GM18909 (cell line): ENCODE measurements at regions not wholly inside any gene's neighbourhood (a gene's known extent, or its start where the extent isn't known, plus 50 kb on each side); places are given as distances from the start of the nearest gene placed in this dataset.
"Not testable (repeated sequence)": the region's sequence is repeated elsewhere in the genome, so short reads cannot be mapped to it uniquely, and the experiment has no call there.

ENCODE experiments used
- ATAC-seq: cut with Tn5 transposase; IDR thresholded peaks from one replicate; pipeline ENCODE4 v1.9.1; 2021; ENCODE audit warnings: mild to moderate bottlenecking; ENCODE audit not compliant: unreplicated experiment, poor library complexity

DNA sequence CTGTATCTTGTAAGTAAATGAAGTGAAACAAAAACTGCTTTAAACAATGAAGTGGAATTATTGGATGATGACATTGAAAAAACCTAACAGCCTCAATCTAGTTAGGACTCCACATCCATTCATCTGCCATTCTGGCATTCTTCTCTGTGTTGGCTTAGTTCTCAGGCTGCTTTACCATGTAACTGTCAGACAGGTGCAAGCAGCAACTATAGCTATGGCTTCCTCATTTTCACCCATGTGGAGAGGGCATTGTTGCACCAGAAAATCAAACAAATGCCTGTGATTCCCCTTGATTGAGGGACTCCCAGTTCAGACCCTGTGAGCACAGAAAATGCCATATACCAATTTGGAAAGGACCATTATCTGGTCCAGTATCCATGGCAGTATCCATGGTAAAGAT, 129.5 kb upstream of the NYAP2 start:
- ATAC-seq: no peak

DNA sequence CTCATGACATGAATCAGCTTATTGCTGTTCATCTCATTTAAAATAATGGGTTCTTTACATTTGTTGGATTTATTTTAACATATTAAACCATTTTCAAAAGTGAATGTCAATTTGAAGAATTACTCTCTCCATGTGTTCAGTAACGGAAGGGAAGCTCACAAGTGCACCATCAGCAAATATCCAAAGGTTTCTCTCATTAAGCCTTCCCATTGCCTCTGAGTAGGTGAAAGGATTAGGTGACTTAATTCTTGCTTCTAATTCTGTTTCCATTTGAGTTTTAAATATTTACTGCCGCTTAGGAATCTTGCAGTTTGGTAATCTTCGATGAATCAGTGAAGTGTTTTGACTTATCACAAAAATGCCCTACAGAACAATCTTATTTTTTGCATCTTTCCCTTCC, 145.1 kb upstream of the NYAP2 start:
- no peak for ATAC-seq

DNA sequence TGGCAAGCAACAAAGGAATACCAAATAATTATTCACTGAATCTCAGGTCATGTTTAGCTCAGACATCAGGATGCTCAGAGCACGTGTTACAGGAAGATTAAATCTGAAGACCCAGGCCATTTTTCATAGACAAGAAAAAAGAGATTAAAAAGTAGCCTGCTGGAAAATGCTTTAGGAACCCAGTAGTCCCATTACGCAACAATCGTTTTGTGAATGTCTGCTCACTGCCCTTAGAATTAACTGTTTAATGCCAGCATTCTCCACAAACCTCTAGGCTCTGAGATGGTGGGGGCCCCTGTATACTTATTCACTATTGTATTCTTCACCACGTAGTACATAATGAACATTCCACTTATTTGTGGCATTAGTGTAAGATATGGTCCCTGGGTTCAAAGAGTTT, 154.6 kb upstream of the NYAP2 start:
- ATAC-seq: no peak

DNA sequence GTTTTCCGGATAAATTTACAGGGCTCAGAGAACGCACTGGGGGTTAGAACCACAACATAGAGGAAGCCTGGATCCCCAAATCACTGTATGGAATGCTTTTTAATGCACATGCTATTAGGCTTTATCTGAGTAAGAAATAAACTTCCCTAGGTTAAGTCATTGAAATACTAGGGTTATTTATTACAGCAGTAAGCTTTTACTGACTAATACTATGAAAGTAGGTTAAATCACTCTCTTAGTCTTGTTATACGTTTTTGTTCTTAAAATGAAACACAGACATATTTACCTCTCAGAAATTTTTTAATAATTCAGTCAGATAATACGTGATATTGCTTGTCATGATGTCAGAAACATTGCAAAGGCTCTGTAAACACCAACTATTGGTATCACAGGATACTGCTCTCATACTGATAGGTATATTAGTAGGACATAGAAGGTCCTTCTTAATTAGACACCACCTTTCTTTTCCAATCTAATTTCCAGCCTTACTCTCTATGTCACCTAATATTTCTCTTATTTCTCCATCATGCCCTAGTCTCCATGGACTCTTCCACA, 162.7 kb upstream of the NYAP2 start:
- ATAC-seq: no peak

DNA sequence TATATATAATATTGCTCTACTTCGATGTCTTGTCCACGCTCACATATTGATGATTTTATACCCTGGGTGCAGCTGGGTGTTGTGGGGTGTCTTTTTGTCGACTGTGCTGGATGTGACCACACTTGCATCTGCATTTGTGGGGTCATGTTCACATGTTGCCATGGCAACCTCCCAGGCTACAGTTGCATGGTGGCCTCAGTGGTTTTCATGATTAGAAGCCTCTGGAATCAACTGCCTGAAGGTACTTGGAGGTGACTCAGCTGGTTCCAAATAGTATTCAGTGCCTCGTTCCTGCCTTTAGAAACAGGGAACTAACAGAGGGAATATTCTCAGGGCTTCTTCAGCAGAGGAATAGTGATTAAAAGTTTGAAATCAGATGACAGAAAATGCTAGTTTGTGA, 166.3 kb upstream of the NYAP2 start:
- ATAC-seq: no peak

DNA sequence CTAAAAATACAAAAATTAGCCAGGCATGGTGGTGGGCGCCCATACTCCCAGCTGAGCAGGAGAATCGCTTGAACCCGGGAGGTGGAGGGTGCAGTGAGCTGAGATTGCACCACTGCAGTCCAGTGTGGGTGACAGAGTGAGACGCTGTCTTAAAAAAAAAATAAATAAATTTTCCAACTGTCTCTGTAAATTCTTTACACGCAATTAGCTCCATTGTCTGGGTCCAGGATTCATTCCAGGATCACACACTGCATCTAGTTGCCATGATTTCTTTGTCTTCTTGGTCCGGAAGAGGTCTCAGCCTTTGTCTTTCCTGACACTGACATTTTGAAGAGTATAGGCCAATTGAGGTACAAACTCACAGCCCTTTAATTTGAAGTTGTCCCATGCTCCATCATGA, 167.6 kb upstream of the NYAP2 start:
- ATAC-seq: no peak

DNA sequence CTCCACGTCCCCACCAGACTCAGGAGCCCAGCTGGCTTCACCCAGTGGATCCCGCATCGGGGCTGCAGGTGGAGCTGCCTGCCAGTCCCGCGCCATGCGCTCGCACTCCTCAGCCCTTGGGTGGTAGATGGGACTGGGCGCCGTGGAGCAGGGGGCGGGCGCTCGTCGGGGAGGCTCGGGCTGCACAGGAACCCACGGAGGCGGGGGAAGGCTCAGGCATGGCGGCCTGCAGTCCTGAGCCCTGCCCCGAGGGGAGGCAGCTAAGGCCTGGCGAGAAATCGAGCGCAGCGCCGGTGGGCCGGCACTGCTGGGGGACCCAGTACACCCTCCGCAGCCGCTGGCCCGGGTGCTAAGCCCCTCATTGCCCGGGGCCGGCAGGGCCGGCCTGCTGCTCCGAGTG, 170.2 kb upstream of the NYAP2 start:
- ATAC-seq: not testable (repeated sequence)

DNA sequence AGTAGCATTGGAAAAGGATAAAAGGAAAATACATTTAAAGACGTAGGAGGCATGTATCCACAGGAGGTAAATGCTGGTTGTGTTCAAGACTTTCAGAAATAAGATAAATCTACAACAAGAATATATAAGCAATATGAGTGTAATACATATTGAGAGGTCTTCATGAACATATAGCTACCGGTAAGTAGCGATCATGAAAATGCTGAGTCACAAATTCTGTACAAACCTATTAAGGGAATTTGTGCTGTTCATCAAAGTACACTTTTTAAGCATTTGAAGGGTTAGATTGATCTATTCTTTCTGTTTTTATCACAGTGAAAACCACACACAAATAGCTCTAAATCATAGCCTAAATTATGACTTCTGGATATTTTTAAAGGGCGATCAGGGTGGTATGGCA, 173.1 kb upstream of the NYAP2 start:
- no peak for ATAC-seq

DNA sequence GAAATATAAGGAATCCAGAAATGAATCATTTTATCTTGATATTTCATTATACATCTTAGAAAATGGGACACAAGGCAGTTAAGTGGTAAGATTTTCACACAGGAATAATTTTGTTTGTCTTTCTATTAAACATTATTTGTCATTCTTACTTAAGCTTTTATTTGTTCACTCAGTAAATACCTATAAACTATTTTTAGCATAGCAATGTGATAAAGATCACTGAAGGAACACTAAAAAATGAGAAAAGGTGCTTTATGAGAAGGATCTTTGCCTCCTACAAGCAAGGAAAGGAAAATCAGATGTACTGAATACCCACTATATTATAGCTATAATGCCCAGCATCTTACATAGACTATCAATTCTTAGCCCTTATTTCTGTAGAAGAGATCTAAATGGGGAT, 176.2 kb upstream of the NYAP2 start:
- no peak for ATAC-seq

DNA sequence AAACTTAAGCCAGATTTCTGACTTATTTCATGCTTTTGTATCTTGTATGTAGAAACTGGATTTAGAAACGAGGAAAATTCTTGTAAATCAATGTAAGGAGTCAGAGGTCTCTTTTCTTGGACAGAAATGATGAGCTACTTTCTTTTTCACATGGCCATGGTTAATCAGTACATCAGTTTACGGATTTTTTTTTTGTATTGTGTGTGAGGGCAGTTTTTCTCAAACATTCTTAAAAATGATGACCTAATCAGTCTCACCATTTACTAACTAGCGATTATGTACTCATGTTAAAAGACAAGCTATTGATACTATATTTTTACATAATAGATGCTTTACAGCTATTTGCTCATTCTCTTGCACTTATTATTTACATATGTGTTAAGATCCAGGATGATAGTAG, 165.2 kb upstream of the DOCK10 start:
- no peak for ATAC-seq

DNA sequence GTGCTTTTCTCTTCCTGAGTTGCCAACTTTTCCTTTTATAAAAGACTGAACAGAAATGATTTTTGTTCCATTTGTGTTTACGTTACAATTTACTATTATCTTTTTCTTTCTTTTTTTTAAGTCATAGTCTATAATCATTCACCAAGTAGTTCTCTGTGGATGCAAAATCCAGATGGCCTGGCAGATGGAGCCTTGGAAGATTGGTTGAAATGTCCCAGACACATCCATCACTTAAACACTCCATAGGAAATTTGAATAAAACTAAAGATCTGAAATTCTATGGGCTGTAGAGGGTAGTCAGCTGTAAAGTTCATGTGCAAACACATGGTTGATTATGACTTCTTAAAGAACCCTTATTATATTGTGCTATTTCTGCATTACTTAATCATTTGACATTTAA, 164.8 kb upstream of the DOCK10 start:
- ATAC-seq: no peak

DNA sequence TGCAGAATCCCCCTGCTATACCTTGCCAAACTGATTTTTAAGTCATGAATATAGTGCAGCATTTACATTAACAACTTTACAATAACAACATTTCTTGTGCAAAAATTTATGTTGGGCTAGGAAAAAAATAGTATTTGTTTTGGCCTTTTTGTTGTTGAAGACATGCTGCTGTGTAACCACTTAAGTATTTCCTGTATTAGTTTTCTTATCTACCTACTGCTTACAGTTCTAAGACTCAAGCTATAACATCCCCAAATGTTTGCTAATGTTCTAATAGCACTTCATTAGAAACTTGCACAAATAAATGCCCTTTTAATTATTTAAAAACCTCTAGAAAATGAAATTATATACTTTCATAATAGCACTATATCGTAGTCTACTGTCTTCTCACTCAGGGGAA, 154.3 kb upstream of the DOCK10 start:
- ATAC-seq: no peak

DNA sequence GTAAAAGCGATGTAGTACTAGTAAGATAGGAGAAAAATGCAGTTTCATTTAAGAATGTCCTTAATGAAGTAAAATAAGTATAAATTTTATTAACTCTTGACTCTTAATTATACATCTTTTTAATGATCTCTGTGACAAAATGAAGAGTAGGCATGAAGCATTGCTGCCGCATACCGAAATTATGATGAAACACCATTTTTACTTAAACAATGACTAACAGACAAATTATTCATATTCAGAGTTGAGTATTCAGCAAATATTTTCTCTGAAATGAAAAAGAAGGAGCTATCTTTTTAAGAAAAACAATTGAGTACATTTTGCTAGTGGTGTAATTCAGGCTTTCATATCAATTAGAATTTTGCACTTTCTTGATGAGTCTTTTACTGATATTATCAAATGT, 150.6 kb upstream of the DOCK10 start:
- no peak for ATAC-seq

DNA sequence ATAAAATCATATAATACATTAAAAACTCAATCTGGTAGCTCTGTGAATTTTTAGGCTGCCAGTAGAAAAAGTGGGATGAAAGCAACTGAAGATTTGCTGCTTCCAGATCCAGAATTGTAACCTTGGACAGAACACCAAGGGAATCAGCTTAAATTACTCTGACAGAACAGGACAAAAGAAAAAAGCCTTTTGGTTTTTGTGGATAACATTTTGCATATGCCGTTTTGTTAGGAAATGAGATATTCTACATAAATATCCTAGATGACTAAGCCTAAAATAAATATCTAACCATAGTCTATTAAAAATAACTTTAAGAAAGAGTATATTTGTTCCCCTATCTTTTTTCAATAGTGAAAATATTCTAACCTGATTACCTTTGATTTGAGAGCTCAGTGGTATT, 148.7 kb upstream of the DOCK10 start:
- no peak for ATAC-seq

DNA sequence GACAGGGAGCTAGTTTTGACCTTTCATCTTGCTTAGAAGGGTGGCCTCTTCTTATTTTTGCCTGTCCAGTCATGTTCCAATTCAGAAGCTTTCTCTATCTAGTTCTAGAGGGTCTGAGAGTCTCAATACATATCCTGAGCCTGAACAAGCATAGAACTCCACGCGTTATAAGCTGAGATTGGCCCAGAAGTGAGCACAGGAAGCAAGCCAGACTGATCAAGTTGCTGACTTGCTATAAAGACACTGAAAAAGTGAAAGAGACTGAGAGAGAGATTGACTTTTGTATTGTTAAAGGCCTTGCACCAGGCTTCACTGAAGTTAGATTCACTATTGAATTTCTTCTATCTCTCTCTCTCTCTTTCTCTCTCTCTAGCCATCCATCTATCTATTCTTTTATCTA, 142.7 kb upstream of the DOCK10 start:
- no peak for ATAC-seq

DNA sequence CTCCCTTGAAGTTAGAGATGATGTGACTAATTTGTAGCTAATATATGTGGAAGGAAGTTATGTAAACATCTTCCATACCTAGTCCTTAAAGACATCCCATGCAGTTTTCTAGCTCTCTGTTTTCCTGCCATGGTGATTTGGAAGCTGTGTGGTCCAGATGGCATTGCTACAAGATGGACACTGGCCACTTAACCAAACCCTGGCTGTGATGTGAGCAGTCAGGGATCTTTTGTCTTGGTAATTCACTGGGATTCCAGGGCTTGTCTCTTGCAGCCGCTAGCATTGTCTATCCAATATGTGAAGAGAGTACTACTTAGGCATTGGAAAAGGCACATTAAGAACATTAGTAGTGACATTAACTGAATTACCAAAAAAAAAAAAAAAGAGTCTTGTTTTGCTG, 139.9 kb upstream of the DOCK10 start:
- ATAC-seq: no peak

DNA sequence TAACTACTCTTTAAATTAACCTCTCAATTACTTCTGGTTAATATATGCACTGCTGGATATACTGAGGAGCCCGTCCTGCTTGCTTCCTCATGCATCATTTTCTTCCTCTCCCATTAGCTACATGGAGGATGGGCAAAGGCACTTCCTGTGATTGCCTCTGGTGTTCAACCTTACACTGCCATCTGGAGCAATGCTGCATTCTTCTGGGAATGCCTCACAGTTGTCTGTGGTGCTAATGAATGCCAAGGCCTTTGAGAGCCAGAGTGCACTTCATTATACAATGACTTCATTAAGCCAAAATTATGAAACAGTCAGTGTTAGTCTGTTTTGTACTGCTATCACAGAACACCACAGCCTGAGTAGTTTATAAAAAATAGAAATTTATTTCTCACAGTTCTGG, 134.8 kb upstream of the DOCK10 start:
- no peak for ATAC-seq

DNA sequence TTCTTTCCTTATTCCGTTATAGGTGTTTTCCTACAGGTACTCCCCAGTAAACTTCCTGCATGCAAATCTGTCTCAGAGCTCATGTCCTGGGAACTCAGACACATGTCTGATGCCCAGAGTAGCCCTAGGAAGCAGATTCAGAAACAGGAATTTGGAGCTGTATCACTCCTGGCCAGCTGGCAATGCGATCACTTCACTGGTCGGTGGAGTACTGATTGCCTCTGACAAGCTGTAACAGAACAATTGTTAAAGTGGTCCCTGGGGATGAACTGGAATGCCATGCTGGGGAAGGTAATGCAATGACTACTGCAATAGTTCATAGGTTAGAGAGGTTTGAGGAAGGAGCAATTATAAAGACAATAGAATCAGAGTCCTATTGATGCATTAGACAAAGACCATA, 131.6 kb upstream of the DOCK10 start:
- ATAC-seq: no peak

DNA sequence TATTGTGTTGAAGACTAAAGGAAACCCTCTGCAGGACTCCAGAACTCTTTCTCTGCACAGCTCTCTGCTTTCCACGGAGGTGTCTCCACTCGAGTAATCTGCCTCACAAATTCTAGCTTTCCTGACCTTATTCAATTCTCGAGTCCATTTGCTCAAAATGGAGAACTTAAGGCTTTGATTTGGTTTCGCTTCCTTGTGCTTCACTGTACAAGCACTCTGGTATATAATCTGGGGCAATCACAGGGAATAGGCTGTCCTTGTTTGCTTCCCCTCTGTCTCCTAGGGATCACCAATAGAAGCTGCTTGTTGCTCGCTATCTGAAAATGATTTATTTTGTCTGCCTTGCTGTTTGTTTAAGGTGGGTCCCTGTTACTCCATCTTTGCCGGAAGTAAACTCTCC, 129.1 kb upstream of the DOCK10 start:
- ATAC-seq: no peak

DNA sequence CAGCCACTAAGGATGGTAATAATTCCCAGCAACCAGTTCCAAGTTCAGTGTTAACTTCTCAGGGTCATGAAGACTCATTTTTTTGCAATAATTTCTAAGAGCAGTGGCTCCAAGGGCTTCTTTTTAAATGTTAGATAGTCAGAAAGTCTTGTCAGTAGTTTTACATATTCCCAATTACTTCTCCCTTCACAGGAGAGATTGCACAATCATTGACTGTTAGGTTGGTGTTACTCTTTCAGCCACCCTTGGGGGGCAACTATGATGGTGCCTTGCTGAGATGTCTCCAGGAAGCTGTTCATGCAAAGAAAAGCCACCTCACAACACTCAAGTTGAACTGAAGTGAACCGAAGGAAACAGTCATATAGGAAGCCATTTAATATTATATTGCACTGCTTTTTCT, 127.9 kb upstream of the DOCK10 start:
- no peak for ATAC-seq

DNA sequence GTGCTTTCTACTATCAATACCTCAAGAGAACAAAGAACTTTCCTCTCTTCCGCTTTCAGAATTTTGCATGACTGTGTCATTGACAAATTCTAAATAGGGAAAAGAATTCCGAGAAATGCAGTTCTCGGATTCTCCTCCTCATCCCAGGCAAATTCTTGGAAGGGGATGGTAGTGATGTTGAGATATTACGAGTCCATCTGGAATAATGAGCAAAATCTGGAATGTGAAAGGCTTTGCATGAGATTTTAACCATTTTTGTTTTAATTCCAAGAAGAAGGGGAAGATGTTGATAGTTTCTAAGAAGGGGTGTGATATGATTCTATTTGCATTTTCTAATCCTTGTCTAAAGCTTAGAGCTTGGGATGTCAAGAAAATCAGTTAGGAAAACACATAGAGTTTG, 127.1 kb upstream of the DOCK10 start:
- ATAC-seq: no peak

DNA sequence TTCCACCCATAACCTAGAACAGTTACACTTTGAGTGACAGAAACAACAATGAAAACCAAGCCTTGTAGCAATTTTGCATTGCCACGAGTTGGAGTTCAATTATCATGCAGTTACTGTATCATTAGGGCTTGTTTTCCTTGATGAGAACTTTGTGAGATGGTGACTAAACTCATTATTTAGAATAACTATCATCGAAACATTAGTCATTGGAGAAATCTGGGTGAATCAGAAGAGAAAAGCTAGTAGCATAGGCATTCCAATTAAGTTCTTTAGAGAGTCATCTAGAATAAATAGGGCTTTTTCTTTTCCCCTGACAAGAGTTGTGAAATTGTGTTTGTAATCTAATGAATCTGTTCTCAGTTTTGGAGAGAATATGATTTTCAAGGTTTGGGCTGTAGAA, 122.8 kb upstream of the DOCK10 start:
- ATAC-seq: no peak

DNA sequence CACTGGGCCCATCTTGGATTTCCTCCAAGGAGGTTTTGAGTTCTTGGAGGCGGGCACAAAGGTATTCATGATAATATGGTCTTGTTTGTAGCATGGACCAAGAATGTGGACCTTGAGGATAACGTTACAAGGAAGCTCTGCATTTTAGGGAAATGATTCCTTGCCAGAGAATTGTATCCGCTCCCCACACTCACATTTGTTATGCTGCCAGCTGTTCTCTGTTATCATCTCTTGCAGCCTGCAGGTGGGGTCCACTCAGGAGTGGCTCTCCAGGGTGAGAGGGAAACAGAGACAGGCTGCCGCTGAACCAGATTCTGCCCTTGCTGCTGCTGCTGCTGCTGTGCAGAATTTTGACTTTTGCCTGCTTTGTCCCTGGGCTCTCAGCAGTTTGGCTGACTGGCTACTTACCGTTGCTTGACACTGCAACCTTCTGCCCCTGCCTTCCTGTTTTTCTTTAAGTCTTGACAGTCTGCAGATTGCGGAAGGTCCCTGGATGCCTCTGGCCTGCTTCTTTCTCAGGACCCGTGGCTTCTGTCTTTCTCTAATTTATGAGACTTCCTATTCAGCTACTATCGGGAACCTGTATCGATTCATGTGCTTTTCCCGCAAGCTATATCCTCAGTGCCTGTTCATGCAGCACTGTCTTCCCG, 122.3 kb upstream of the DOCK10 start:
- ATAC-seq: no peak
